Activated T-cell treated with anti-CD3 and anti-CD28 coated beads for 4 hours (primary cell): ENCODE measurements at regions not wholly inside any gene's neighbourhood (a gene's known extent, or its start where the extent isn't known, plus 50 kb on each side); places are given as distances from the start of the nearest gene placed in this dataset.
"Not testable (repeated sequence)": the region's sequence is repeated elsewhere in the genome, so short reads cannot be mapped to it uniquely, and the experiment has no call there.

Experiments used
- DNase-seq: peaks from one replicate; pipeline ENCODE4 v3.0.0-alpha.2; 2020

- no peak for DNase-seq
Measured at GRCh38 chr11:134840945-134841344, 428.9 kb upstream of the B3GAT1 start.

GRCh38 chr11:134840165-134840564, 428.1 kb upstream of the B3GAT1 start:
- DNase-seq = not testable (repeated sequence)

- no peak for DNase-seq
Measured at GRCh38 chr11:134838708-134839107, 426.7 kb upstream of the B3GAT1 start.

GRCh38 chr11:134837887-134838232, 425.8 kb upstream of the B3GAT1 start:
- DNase-seq = no peak

- no peak for DNase-seq
Measured at GRCh38 chr11:134837166-134837886, 425.3 kb upstream of the B3GAT1 start.

- DNase-seq = no peak
Measured at GRCh38 chr11:134836561-134836960, 424.5 kb upstream of the B3GAT1 start.

- no peak for DNase-seq
Measured at GRCh38 chr11:134835561-134835960, 423.5 kb upstream of the B3GAT1 start.

- no peak for DNase-seq
Measured at GRCh38 chr11:134830312-134830711, 418.3 kb upstream of the B3GAT1 start.

GRCh38 chr11:134823970-134824369, 411.9 kb upstream of the B3GAT1 start:
- no peak for DNase-seq

GRCh38 chr11:134822897-134823296, 410.9 kb upstream of the B3GAT1 start:
- DNase-seq = no peak

- DNase-seq = no peak
Measured at GRCh38 chr11:134821422-134821821, 409.4 kb upstream of the B3GAT1 start.

- DNase-seq = no peak
Measured at GRCh38 chr11:134819041-134819440, 407.0 kb upstream of the B3GAT1 start.

- DNase-seq = no peak
Measured at GRCh38 chr11:134818516-134818915, 406.5 kb upstream of the B3GAT1 start.

GRCh38 chr11:134815404-134815803, 403.4 kb upstream of the B3GAT1 start:
- DNase-seq = no peak

GRCh38 chr11:134807997-134808396, 396.0 kb upstream of the B3GAT1 start:
- no peak for DNase-seq

GRCh38 chr11:134802598-134802997, 390.6 kb upstream of the B3GAT1 start:
- DNase-seq = no peak

- DNase-seq = no peak
Measured at GRCh38 chr11:134802116-134802515, 390.1 kb upstream of the B3GAT1 start.

GRCh38 chr11:134801570-134801969, 389.5 kb upstream of the B3GAT1 start:
- no peak for DNase-seq

- DNase-seq = no peak
Measured at GRCh38 chr11:134800826-134801225, 388.8 kb upstream of the B3GAT1 start.

GRCh38 chr11:134800130-134800529, 388.1 kb upstream of the B3GAT1 start:
- DNase-seq = no peak

GRCh38 chr11:134799386-134799785, 387.3 kb upstream of the B3GAT1 start:
- DNase-seq = no peak

GRCh38 chr11:134797411-134798089, 385.5 kb upstream of the B3GAT1 start:
- no peak for DNase-seq

GRCh38 chr11:134795017-134795416, 383.0 kb upstream of the B3GAT1 start:
- DNase-seq = no peak

- DNase-seq = no peak
Measured at GRCh38 chr11:134794192-134794591, 382.1 kb upstream of the B3GAT1 start.

- no peak for DNase-seq
Measured at GRCh38 chr11:134792677-134793076, 380.6 kb upstream of the B3GAT1 start.
